ENCODE measurements at regions not wholly inside any gene's neighbourhood (a gene's known extent, or its start where the extent isn't known, plus 50 kb on each side); places are given as distances from the start of the nearest gene placed in this dataset.

GRCh38 chr3:165389653-165390052 is 193.5 kb upstream of the SLITRK3 start:
- TF ChIP-seq CTCF (IDR thresholded peaks at IDR 0.05) (no peak), EP300 (IDR thresholded peaks at IDR 0.05) (no peak)

All from suprapubic skin (tissue), 3 donors.